ENCODE measurements at regions not wholly inside any gene's neighbourhood (a gene's known extent, or its start where the extent isn't known, plus 50 kb on each side); places are given as distances from the start of the nearest gene placed in this dataset.

DNA sequence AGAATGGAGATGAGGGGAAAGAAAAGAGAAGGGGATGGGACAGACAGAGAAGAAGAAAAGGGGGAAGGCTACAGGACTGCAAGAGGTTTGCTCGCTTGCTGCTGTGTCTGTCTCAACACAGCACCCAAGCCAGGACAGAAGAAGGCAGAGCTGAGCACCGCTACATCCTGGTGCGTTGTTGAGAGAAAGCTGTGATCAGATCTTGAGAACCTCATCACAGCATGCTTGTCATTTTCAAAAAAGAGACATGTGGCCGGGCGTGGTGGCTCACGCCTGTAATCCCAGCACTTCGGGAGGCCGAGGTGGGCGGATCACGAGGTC is 110.9 kb downstream of the NXNL2 start:
- H4K8ac ChIP-seq (ENCODE audit: low read depth, low read length): no peak overlapping the region
- no peak overlapping the region for H4K12ac ChIP-seq (ENCODE audit: low read depth, low read length)
- H3K4me1 ChIP-seq (ENCODE audit: control insufficient read depth in 1 of 2, insufficient read depth in 2 of 2, low read length in 2 of 2): no peaks in the 10 kb centered on the region
- DNase-seq: peak in 1 of 2 donors; percentile 18
- no peaks in the 10 kb centered on the region for H3K79me2 ChIP-seq (ENCODE audit: control insufficient read depth, insufficient read depth, low read length, poor library complexity)
- no peak overlapping the region for H2BK5ac ChIP-seq (ENCODE audit: low read depth, low read length, poor library complexity)
- no CpG with 5 or more reads among the region's 10 CpGs for WGBS (ENCODE audit: extremely low coverage, insufficient coverage, insufficient read length)
- no peak overlapping the region for H3K18ac ChIP-seq (ENCODE audit: low read length)
- H3K27me3 ChIP-seq (ENCODE audit: insufficient read depth, low read length): no peaks in the 10 kb centered on the region
- H3K9ac ChIP-seq (ENCODE audit: low read length): no peak overlapping the region
- no peak overlapping the region for H2AK5ac ChIP-seq (ENCODE audit: low read length)
- no peak overlapping the region for H3K4ac ChIP-seq (ENCODE audit: low read depth, low read length)
- no peak overlapping the region for H4K91ac ChIP-seq (ENCODE audit: low read depth, low read length)
- no peaks in the 10 kb centered on the region for H3K9me3 ChIP-seq (ENCODE audit: insufficient read depth, low read depth, low read length)
- no peak overlapping the region for H3K14ac ChIP-seq (ENCODE audit: low read length)
- H3K79me1 ChIP-seq (ENCODE audit: low read length): no peaks in the 10 kb centered on the region
- no peaks in the 10 kb centered on the region for H3K36me3 ChIP-seq (ENCODE audit: control insufficient read depth in 1 of 2, insufficient read depth in 2 of 2, low read length in 2 of 2)
- no peak overlapping the region for H3K27ac ChIP-seq (ENCODE audit: low read depth, low read length)
- no peak overlapping the region for H2BK120ac ChIP-seq (ENCODE audit: insufficient read depth, low read length, poor library complexity)
- H3K4me2 ChIP-seq (ENCODE audit: low read length): no peak overlapping the region
- H3K23ac ChIP-seq (ENCODE audit: low read length): no peak overlapping the region
- H2BK12ac ChIP-seq (ENCODE audit: low read length): no peak overlapping the region
- no peak overlapping the region for H3K4me3 ChIP-seq (ENCODE audit: low read depth, low read length)
- no peak overlapping the region for H2AFZ ChIP-seq (ENCODE audit: insufficient read depth, low read length, poor library complexity)

- no peak overlapping the region for H3K4me3 ChIP-seq (ENCODE audit: low read depth, low read length)
- no peak overlapping the region for H2AK5ac ChIP-seq (ENCODE audit: low read length)
- H3K79me2 ChIP-seq (ENCODE audit: control insufficient read depth, insufficient read depth, low read length, poor library complexity): no peaks in the 10 kb centered on the region
- no peaks in the 10 kb centered on the region for H3K79me1 ChIP-seq (ENCODE audit: low read length)
- no peak overlapping the region for H2BK12ac ChIP-seq (ENCODE audit: low read length)
- H4K8ac ChIP-seq (ENCODE audit: low read depth, low read length): no peak overlapping the region
- no peaks in the 10 kb centered on the region for H3K4me1 ChIP-seq (ENCODE audit: control insufficient read depth in 1 of 2, insufficient read depth in 2 of 2, low read length in 2 of 2)
- H4K91ac ChIP-seq (ENCODE audit: low read depth, low read length): no peak overlapping the region
- H3K9me3 ChIP-seq (ENCODE audit: insufficient read depth, low read depth, low read length): no peaks in the 10 kb centered on the region
- H3K23ac ChIP-seq (ENCODE audit: low read length): no peak overlapping the region
- no peak overlapping the region for H4K12ac ChIP-seq (ENCODE audit: low read depth, low read length)
- no peak overlapping the region for H3K18ac ChIP-seq (ENCODE audit: low read length)
- no peaks in the 10 kb centered on the region for H3K27me3 ChIP-seq (ENCODE audit: insufficient read depth, low read length)
- no peak overlapping the region for H2AFZ ChIP-seq (ENCODE audit: insufficient read depth, low read length, poor library complexity)
- H2BK120ac ChIP-seq (ENCODE audit: insufficient read depth, low read length, poor library complexity): no peak overlapping the region
- H3K36me3 ChIP-seq (ENCODE audit: control insufficient read depth in 1 of 2, insufficient read depth in 2 of 2, low read length in 2 of 2): no peaks in the 10 kb centered on the region
- no peak overlapping the region for H3K14ac ChIP-seq (ENCODE audit: low read length)
- H3K9ac ChIP-seq (ENCODE audit: low read length): no peak overlapping the region
- peak; percentile 72 to 78 for DNase-seq
- no peak overlapping the region for H3K27ac ChIP-seq (ENCODE audit: low read depth, low read length)
- WGBS (ENCODE audit: extremely low coverage, insufficient coverage, insufficient read length): no CpG with 5 or more reads among the region's 8 CpGs
- no peak overlapping the region for H3K4me2 ChIP-seq (ENCODE audit: low read length)
- no peak overlapping the region for H2BK5ac ChIP-seq (ENCODE audit: low read depth, low read length, poor library complexity)
- no peak overlapping the region for H3K4ac ChIP-seq (ENCODE audit: low read depth, low read length)
These were observed 111.7 kb downstream of the NXNL2 start for GRCh38 chr9:88646539-88647300.

DNA sequence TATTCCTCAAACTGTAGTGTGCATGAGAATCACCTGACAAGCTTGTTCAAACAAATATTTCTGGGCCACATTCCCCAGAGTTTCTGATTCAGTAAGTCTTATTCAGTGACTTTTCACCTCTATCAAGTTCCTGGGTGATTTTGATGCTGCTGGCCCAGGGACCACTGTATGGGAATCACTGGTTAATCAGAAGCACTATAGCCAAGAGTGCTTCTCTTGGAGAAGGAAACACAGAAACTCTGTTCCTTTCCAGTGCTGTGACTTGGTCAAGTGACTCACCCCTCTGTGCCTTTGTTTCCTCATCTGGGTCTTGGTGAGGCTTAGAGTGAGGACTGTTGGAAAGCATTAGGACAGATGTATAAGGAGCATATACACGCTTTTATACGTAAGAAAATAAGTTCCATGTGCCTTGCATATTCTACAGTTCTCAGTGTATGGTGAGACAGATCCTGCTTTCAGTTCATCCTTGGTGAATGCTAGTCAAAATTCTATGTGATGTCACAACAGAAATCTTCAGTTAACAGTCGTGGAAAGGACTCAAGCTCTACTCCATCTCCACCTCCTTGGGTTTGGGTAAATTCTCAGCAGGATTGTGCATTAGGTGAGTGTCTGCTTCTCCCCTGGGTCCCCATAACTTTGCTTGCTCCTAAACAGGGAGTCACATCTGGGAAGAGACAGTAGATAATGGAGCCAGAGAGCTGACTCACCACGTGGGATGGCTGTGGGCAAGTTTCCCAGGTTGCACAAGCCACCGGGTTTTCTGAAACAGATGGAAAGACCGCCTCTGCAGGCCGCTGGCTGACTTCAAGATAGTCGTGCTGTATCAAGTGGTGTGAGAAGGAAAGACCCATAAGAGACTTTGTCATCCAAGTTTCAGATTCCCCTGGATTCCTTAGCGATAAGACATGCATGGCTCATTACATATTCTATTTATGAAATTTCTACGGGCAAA is 117.0 kb downstream of the NXNL2 start:
- no peak overlapping the region for H2AK5ac ChIP-seq (ENCODE audit: low read length)
- no peaks in the 10 kb centered on the region for H3K79me2 ChIP-seq (ENCODE audit: control insufficient read depth, insufficient read depth, low read length, poor library complexity)
- H4K91ac ChIP-seq (ENCODE audit: low read depth, low read length): no peak overlapping the region
- no peak overlapping the region for H2BK5ac ChIP-seq (ENCODE audit: low read depth, low read length, poor library complexity)
- H4K12ac ChIP-seq (ENCODE audit: low read depth, low read length): no peak overlapping the region
- H2BK12ac ChIP-seq (ENCODE audit: low read length): no peak overlapping the region
- WGBS (ENCODE audit: extremely low coverage, insufficient coverage, insufficient read length): no CpG with 5 or more reads among the region's 10 CpGs
- H4K8ac ChIP-seq (ENCODE audit: low read depth, low read length): no peak overlapping the region
- no peak overlapping the region for H3K4me3 ChIP-seq (ENCODE audit: low read depth, low read length)
- no peak overlapping the region for H3K9ac ChIP-seq (ENCODE audit: low read length)
- H2BK120ac ChIP-seq (ENCODE audit: insufficient read depth, low read length, poor library complexity): no peak overlapping the region
- no peak overlapping the region for H3K4me2 ChIP-seq (ENCODE audit: low read length)
- H3K4me1 ChIP-seq (ENCODE audit: control insufficient read depth in 1 of 2, insufficient read depth in 2 of 2, low read length in 2 of 2): no peaks in the 10 kb centered on the region
- H3K14ac ChIP-seq (ENCODE audit: low read length): no peak overlapping the region
- H3K4ac ChIP-seq (ENCODE audit: low read depth, low read length): no peak overlapping the region
- no peak overlapping the region for H3K23ac ChIP-seq (ENCODE audit: low read length)
- no peaks in the 10 kb centered on the region for H3K27me3 ChIP-seq (ENCODE audit: insufficient read depth, low read length)
- H3K18ac ChIP-seq (ENCODE audit: low read length): no peak overlapping the region
- no peak overlapping the region for H2AFZ ChIP-seq (ENCODE audit: insufficient read depth, low read length, poor library complexity)
- no peak overlapping the region for H3K27ac ChIP-seq (ENCODE audit: low read depth, low read length)
- H3K36me3 ChIP-seq (ENCODE audit: control insufficient read depth in 1 of 2, insufficient read depth in 2 of 2, low read length in 2 of 2): no peaks in the 10 kb centered on the region
- no peaks in the 10 kb centered on the region for H3K79me1 ChIP-seq (ENCODE audit: low read length)
- peak; percentile 92 to 93 for DNase-seq
- H3K9me3 ChIP-seq (ENCODE audit: insufficient read depth, low read depth, low read length): no peaks in the 10 kb centered on the region

DNA sequence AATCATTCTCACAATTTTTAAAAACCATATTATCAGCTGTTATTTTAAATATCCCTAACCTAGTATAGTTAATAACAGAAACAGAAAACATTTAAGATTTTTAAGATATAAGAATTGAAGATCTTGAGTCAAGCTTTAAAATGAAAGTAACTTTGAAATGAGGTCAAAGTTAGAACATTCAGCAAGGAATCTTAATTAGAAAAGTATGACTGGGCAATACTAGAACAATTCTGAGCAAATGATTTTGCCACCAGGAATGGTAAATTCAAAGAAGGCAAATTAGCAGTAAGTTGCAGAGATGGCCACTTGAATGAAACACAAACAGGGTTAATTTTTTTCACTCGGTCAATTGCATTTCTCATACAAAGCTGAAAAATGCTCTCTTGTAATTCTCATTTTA is 117.9 kb downstream of the NXNL2 start:
- Histone ChIP-seq H3K4ac (ENCODE audit: low read depth, low read length) (no peak overlapping the region), H3K79me1 (ENCODE audit: low read length) (no peaks in the 10 kb centered on the region), H3K4me2 (ENCODE audit: low read length) (no peak overlapping the region), H3K14ac (ENCODE audit: low read length) (no peak overlapping the region), H2AK5ac (ENCODE audit: low read length) (no peak overlapping the region), H3K9ac (ENCODE audit: low read length) (no peak overlapping the region), H3K79me2 (ENCODE audit: control insufficient read depth, insufficient read depth, low read length, poor library complexity) (no peaks in the 10 kb centered on the region), H3K18ac (ENCODE audit: low read length) (no peak overlapping the region), H3K4me3 (ENCODE audit: low read depth, low read length) (no peak overlapping the region), H2BK5ac (ENCODE audit: low read depth, low read length, poor library complexity) (no peak overlapping the region), H3K23ac (ENCODE audit: low read length) (no peak overlapping the region), H4K91ac (ENCODE audit: low read depth, low read length) (no peak overlapping the region), H3K27ac (ENCODE audit: low read depth, low read length) (no peak overlapping the region), H3K9me3 (ENCODE audit: insufficient read depth, low read depth, low read length) (no peaks in the 10 kb centered on the region), H4K12ac (ENCODE audit: low read depth, low read length) (no peak overlapping the region), H3K27me3 (ENCODE audit: insufficient read depth, low read length) (no peaks in the 10 kb centered on the region), H2BK12ac (ENCODE audit: low read length) (no peak overlapping the region), H2BK120ac (ENCODE audit: insufficient read depth, low read length, poor library complexity) (no peak overlapping the region), H3K36me3 (ENCODE audit: control insufficient read depth in 1 of 2, insufficient read depth in 2 of 2, low read length in 2 of 2) (no peaks in the 10 kb centered on the region), H2AFZ (ENCODE audit: insufficient read depth, low read length, poor library complexity) (no peak overlapping the region), H3K4me1 (ENCODE audit: control insufficient read depth in 1 of 2, insufficient read depth in 2 of 2, low read length in 2 of 2) (no peaks in the 10 kb centered on the region), H4K8ac (ENCODE audit: low read depth, low read length) (no peak overlapping the region)
- WGBS (ENCODE audit: extremely low coverage, insufficient coverage, insufficient read length): no CpG with 5 or more reads among the region's 1 CpG
- DNase-seq: peak in 1 of 2 donors; percentile 17

All from trophoblast cell (in vitro differentiated cells and primary cell).